GM23338 (cell line): ENCODE measurements at regions not wholly inside any gene's neighbourhood (a gene's known extent, or its start where the extent isn't known, plus 50 kb on each side); places are given as distances from the start of the nearest gene placed in this dataset.

Experiments
- ATAC-seq: fragments of 200-7000 bp; cut with Tn5 transposase; 3 replicates; pipeline ENCODE4 v1.9.1; 2020
- DNase-seq: peaks from one replicate; pipeline ENCODE4 v3.0.0-alpha.2; 2015; ENCODE audit warnings: low spot score
- H2AFZ ChIP-seq: fragments of 200-600 bp; sonication (generic); 2 replicates; pipeline ENCODE4 v1.8.0; 2016; ENCODE audit warnings: antibody characterized with exemption, mild to moderate bottlenecking, moderate library complexity
- H3F3A ChIP-seq: fragments of 200-600 bp; sonication (generic); replicated peaks from 2 replicates; pipeline ENCODE4 v1.8.0; 2017; ENCODE audit warnings: antibody characterized with exemption, mixed run types, low read depth
- H3K27ac ChIP-seq: fragments of 200-600 bp; sonication (generic); 2 replicates; pipeline ENCODE4 v1.6.1; 2016; ENCODE audit warnings: low read depth
- H3K27me3 ChIP-seq: fragments of 200-600 bp; sonication (generic); 2 replicates; pipeline ENCODE4 v1.8.0; 2016; ENCODE audit warnings: mild to moderate bottlenecking, mixed run types, moderate library complexity; ENCODE audit not compliant: insufficient read depth
- H3K36me3 ChIP-seq: fragments of 200-600 bp; sonication (generic); 2 replicates; pipeline ENCODE4 v1.8.0; 2016; ENCODE audit warnings: mild to moderate bottlenecking; ENCODE audit not compliant: insufficient read depth
- H3K4me1 ChIP-seq: fragments of 200-600 bp; sonication (generic); 2 replicates; pipeline ENCODE4 v1.8.0; 2016; ENCODE audit warnings: mild to moderate bottlenecking, moderate library complexity; ENCODE audit not compliant: insufficient read depth
- H3K4me2 ChIP-seq: fragments of 200-600 bp; sonication (generic); 2 replicates; pipeline ENCODE4 v1.7.1; 2017; ENCODE audit warnings: mixed run types
- H3K4me3 ChIP-seq: fragments of 200-600 bp; sonication (generic); 2 replicates; pipeline ENCODE4 v1.6.1; 2016; ENCODE audit warnings: mixed run types
- H3K79me2 ChIP-seq: fragments of 200-600 bp; sonication (generic); replicated peaks from 2 replicates; pipeline ENCODE4 v1.8.0; 2017; ENCODE audit warnings: mild to moderate bottlenecking; ENCODE audit not compliant: insufficient read depth
- H3K9me2 ChIP-seq: fragments of 200-600 bp; sonication (generic); 2 replicates; pipeline ENCODE4 v1.8.0; 2017; ENCODE audit not compliant: insufficient read depth
- H4K20me1 ChIP-seq: fragments of 200-600 bp; sonication (generic); replicated peaks from 2 replicates; pipeline ENCODE4 v1.8.0; 2017; ENCODE audit warnings: mild to moderate bottlenecking; ENCODE audit not compliant: insufficient read depth
- H3K27ac Mint-ChIP-seq: 2 replicates; pipeline ENCODE4 v1.8.0; 2020; ENCODE audit warnings: inconsistent platforms, mild to moderate bottlenecking, moderate library complexity, mixed read lengths
- H3K27me3 Mint-ChIP-seq: 3 replicates; pipeline ENCODE4 v1.8.0; 2022; ENCODE audit warnings: low read depth, mild to moderate bottlenecking, moderate library complexity, mixed read lengths, inconsistent platforms; ENCODE audit not compliant: insufficient read depth, poor library complexity
- H3K36me3 Mint-ChIP-seq: 3 replicates; pipeline ENCODE4 v1.8.0; 2021; ENCODE audit warnings: low read depth, mild to moderate bottlenecking, inconsistent platforms, moderate library complexity, mixed read lengths
- H3K4me1 Mint-ChIP-seq: 3 replicates; pipeline ENCODE4 v1.8.0; 2020; ENCODE audit warnings: mild to moderate bottlenecking, inconsistent platforms, mixed read lengths
- H3K4me3 Mint-ChIP-seq: 3 replicates; pipeline ENCODE4 v1.8.0; 2021; ENCODE audit warnings: moderate library complexity, mild to moderate bottlenecking, inconsistent platforms, mixed read lengths
- H3K9me3 Mint-ChIP-seq: 3 replicates; pipeline ENCODE4 v1.8.0; 2020; ENCODE audit warnings: moderate library complexity, mild to moderate bottlenecking, inconsistent platforms, mixed read lengths
- CREB1 ChIP-seq: fragments of 250-450 bp; sonication (Bioruptor Pico); IDR thresholded peaks from 2 replicates; pipeline ENCODE4 v1.5.0; 2020; ENCODE audit warnings: low read depth, mild to moderate bottlenecking, moderate library complexity
- ETS1 ChIP-seq: IDR thresholded peaks from 2 replicates; pipeline ENCODE4 v1.6.1; 2016; ENCODE audit warnings: antibody characterized with exemption
- EZH2 ChIP-seq: fragments of 200-600 bp; sonication (generic); IDR thresholded peaks from one replicate; pipeline ENCODE4 v1.8.0; 2017; ENCODE audit warnings: antibody characterized with exemption, mild to moderate bottlenecking, low read depth; ENCODE audit not compliant: unreplicated experiment
- EZH2phosphoT487 ChIP-seq: fragments of 200-600 bp; sonication (generic); IDR thresholded peaks from one replicate; pipeline ENCODE4 v1.8.1; 2018; ENCODE audit warnings: antibody characterized with exemption; ENCODE audit not compliant: unreplicated experiment
- JUNB ChIP-seq: IDR thresholded peaks from one replicate; pipeline ENCODE4 v1.6.1; 2016; ENCODE audit warnings: antibody characterized with exemption; ENCODE audit not compliant: unreplicated experiment
- NANOG ChIP-seq: IDR thresholded peaks from 2 replicates; pipeline ENCODE4 v1.6.1; 2016; ENCODE audit warnings: antibody characterized with exemption, borderline replicate concordance
- POLR2AphosphoS5 ChIP-seq: IDR thresholded peaks from 2 replicates; pipeline ENCODE4 v1.6.1; 2016; ENCODE audit warnings: antibody characterized with exemption, low read depth
- STAT1 ChIP-seq: IDR thresholded peaks from one replicate; pipeline ENCODE4 v1.6.1; 2016; ENCODE audit warnings: antibody characterized with exemption; ENCODE audit not compliant: unreplicated experiment
- ZNF114 ChIP-seq: fragments of 250-450 bp; sonication (Bioruptor Pico); IDR thresholded peaks from 2 replicates; pipeline ENCODE4 v1.5.0; 2020; ENCODE audit warnings: mild to moderate bottlenecking, moderate library complexity
- ZNF331 ChIP-seq: fragments of 250-450 bp; sonication (Bioruptor Pico); IDR thresholded peaks from 2 replicates; pipeline ENCODE4 v1.5.0; 2020; ENCODE audit warnings: low read depth, mild to moderate bottlenecking, moderate library complexity
- ZNF462 ChIP-seq: fragments of 250-450 bp; sonication (Bioruptor Pico); IDR thresholded peaks from 2 replicates; pipeline ENCODE4 v1.5.0; 2020; ENCODE audit warnings: mild to moderate bottlenecking, moderate library complexity
- TF ChIP-seq, protein P1 (sequence below): IDR thresholded peaks from one replicate; pipeline ENCODE4 v1.6.1; 2018; ENCODE audit warnings: antibody characterized with exemption; ENCODE audit not compliant: unreplicated experiment
- TF ChIP-seq, protein P2 (sequence below), 2 experiments: fragments of 200-600 bp in 1 of 2; sonication (generic) in 1 of 2; conservative IDR thresholded peaks; 2 replicates each; pipeline versions ENCODE4 v1.5.1 to v1.6.1; 2016 to 2017; ENCODE audit warnings: antibody characterized with exemption in 2 of 2, low read depth in 2 of 2, mild to moderate bottlenecking in 2 of 2, moderate library complexity in 1 of 2

DNA sequence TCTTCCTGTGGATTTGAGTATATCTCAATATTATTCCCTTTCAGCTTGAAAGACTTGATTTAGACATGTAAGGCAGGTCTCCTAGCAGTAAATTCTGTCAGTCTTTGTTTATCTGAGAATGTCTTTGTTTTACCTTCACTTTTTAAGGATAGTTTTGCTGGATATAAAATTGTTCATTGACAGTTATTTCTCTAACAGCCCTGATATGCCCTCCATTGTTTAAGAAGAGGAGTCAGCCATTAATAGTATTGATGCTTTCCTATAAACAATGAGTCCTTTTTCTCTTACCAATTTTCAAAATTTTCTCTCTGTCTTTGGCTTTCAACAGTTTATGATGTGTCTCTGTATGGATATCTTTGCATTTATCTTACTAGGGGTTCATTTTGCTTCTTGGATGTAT lies 163.5 kb upstream of the ANKRD55 start:
- H2AFZ ChIP-seq, result no peak overlapping the region
- H3K79me2 ChIP-seq, result no peaks in the 10 kb centered on the region
- no peak overlapping the region for H3K27ac ChIP-seq
- no peak overlapping the region for H3K4me3 ChIP-seq
- H3K9me2 ChIP-seq, result 0 out of 2 replicates have a peak, but pooled peaks cover 2% of the 10 kb centered on the region
- DNase-seq (no peak), ATAC-seq (no peak)
- H3K36me3 ChIP-seq, result no peaks in the 10 kb centered on the region
- Mint-ChIP-seq H3K4me3 (no peak overlapping the region), H3K4me1 (peaks cover 1% of the 10 kb centered on the region; the same call in 1 of the 3 replicates), H3K36me3 (peaks cover 12% of the 10 kb centered on the region; the same call in 2 of the 3 replicates), H3K27me3 (no peaks in the 10 kb centered on the region), H3K27ac (no peak overlapping the region), H3K9me3 (peaks cover 57% of the 10 kb centered on the region)
- H3K4me2 ChIP-seq, result no peak overlapping the region
- H4K20me1 ChIP-seq, result no peaks in the 10 kb centered on the region
- TF ChIP-seq ZNF331 (CRISPR knock-in tag) (no peak), JUNB (no peak), STAT1 (no peak), EZH2 (no peak), NANOG (no peak), CREB1 (CRISPR knock-in tag) (no peak), ETS1 (no peak), ZNF114 (CRISPR knock-in tag) (no peak), POLR2AphosphoS5 (no peak), EZH2phosphoT487 (no peak), ZNF462 (CRISPR knock-in tag) (no peak)
- TF ChIP-seq, protein P1, sequence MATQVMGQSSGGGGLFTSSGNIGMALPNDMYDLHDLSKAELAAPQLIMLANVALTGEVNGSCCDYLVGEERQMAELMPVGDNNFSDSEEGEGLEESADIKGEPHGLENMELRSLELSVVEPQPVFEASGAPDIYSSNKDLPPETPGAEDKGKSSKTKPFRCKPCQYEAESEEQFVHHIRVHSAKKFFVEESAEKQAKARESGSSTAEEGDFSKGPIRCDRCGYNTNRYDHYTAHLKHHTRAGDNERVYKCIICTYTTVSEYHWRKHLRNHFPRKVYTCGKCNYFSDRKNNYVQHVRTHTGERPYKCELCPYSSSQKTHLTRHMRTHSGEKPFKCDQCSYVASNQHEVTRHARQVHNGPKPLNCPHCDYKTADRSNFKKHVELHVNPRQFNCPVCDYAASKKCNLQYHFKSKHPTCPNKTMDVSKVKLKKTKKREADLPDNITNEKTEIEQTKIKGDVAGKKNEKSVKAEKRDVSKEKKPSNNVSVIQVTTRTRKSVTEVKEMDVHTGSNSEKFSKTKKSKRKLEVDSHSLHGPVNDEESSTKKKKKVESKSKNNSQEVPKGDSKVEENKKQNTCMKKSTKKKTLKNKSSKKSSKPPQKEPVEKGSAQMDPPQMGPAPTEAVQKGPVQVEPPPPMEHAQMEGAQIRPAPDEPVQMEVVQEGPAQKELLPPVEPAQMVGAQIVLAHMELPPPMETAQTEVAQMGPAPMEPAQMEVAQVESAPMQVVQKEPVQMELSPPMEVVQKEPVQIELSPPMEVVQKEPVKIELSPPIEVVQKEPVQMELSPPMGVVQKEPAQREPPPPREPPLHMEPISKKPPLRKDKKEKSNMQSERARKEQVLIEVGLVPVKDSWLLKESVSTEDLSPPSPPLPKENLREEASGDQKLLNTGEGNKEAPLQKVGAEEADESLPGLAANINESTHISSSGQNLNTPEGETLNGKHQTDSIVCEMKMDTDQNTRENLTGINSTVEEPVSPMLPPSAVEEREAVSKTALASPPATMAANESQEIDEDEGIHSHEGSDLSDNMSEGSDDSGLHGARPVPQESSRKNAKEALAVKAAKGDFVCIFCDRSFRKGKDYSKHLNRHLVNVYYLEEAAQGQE, result no peak
- TF ChIP-seq, protein P2, sequence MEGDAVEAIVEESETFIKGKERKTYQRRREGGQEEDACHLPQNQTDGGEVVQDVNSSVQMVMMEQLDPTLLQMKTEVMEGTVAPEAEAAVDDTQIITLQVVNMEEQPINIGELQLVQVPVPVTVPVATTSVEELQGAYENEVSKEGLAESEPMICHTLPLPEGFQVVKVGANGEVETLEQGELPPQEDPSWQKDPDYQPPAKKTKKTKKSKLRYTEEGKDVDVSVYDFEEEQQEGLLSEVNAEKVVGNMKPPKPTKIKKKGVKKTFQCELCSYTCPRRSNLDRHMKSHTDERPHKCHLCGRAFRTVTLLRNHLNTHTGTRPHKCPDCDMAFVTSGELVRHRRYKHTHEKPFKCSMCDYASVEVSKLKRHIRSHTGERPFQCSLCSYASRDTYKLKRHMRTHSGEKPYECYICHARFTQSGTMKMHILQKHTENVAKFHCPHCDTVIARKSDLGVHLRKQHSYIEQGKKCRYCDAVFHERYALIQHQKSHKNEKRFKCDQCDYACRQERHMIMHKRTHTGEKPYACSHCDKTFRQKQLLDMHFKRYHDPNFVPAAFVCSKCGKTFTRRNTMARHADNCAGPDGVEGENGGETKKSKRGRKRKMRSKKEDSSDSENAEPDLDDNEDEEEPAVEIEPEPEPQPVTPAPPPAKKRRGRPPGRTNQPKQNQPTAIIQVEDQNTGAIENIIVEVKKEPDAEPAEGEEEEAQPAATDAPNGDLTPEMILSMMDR (conservative IDR thresholded peaks at IDR 0.05; ENCODE audit: low read depth in 2 of 2), result no peak
- no peaks in the 10 kb centered on the region for H3K4me1 ChIP-seq
- H3K27me3 ChIP-seq, result no peaks in the 10 kb centered on the region
- H3F3A ChIP-seq, result no peaks in the 10 kb centered on the region
